Mucosa of stomach (tissue), 1 donor: ENCODE measurements at regions not wholly inside any gene's neighbourhood (a gene's known extent, or its start where the extent isn't known, plus 50 kb on each side); places are given as distances from the start of the nearest gene placed in this dataset.
"Not testable (repeated sequence)": the region's sequence is repeated elsewhere in the genome, so short reads cannot be mapped to it uniquely, and the experiment has no call there.

Source experiments
- H3K27me3 ChIP-seq: one replicate; pipeline ENCODE4 v1.7.0; 2013; ENCODE audit warnings: mild to moderate bottlenecking, low read length; ENCODE audit not compliant: control insufficient read depth, insufficient read depth
- H3K36me3 ChIP-seq: one replicate; pipeline ENCODE4 v1.7.0; 2013; ENCODE audit warnings: low read length; ENCODE audit not compliant: control insufficient read depth, insufficient read depth
- H3K4me1 ChIP-seq: one replicate; pipeline ENCODE4 v1.7.0; 2013; ENCODE audit warnings: mild to moderate bottlenecking, low read length; ENCODE audit not compliant: control insufficient read depth, insufficient read depth
- H3K4me3 ChIP-seq: one replicate; pipeline ENCODE4 v1.7.0; 2013; ENCODE audit warnings: low read length
- H3K9ac ChIP-seq: one replicate; pipeline ENCODE4 v1.7.0; 2013; ENCODE audit warnings: mild to moderate bottlenecking, low read length, moderate library complexity
- H3K9me3 ChIP-seq: one replicate; pipeline ENCODE4 v1.7.0; 2013; ENCODE audit warnings: mild to moderate bottlenecking, low read length, moderate library complexity; ENCODE audit not compliant: control insufficient read depth
- donor health status: Pancreatic carcinoma.

DNA sequence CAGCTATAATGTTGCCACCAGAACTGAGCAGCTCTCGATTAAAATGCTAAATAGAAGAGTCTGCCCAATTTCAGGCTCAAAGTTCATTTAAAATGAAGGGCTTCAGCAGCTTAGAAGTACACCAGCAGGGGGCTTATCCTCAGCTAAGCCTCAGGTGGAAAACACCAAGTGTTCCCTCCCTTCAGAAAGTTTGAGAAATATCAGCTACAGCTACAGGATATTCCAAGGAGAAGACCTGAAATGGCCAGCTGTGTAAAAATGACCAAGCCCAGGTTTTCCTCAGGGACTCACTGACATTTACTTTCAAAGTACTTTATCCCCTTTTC lies 395.4 kb downstream of the DTWD2 start:
- Histone ChIP-seq H3K27me3 (no peaks in the 10 kb centered on the region), H3K36me3 (no peaks in the 10 kb centered on the region), H3K4me1 (no peaks in the 10 kb centered on the region), H3K4me3 (no peak overlapping the region), H3K9ac (no peak overlapping the region), H3K9me3 (no peaks in the 10 kb centered on the region)

DNA sequence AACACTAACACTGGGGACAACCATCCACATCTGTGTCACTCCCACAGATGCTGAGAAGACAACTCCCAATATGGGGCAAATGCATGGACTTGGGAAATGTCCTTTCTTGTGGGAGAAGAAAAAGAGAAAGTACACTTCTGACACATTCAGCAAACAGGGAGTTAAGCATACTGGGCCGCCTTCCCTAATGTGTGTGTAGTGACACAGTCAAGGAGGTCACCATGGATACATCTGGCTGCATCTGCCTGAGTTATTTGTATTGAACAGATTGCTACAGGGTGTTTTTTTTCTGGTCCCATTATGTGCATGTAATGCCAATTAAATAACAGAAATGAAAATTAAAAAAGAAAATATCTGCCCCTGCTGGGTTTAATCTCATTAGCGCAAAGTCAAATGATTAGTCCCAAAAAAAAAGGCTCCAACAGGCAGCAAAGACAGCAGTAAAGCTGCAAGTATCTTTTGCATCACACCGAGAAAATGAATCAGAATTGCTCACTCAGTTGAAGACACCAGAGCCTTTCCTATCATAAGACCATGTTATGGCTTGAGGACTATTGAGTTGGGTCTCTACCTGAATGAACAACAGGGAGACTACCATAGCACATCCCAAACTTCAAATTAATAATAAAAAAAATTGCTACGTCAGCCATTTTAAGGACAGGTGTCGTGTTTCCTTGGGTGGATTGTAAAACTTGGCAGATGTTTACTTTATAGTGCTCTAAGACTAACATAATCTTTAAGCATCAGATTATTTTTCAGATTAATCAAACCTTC lies 395.9 kb downstream of the DTWD2 start:
- H3K4me3 ChIP-seq: no peak overlapping the region
- H3K9me3 ChIP-seq: no peaks in the 10 kb centered on the region
- H3K27me3 ChIP-seq: no peaks in the 10 kb centered on the region
- H3K9ac ChIP-seq: no peak overlapping the region
- H3K4me1 ChIP-seq: no peaks in the 10 kb centered on the region
- no peaks in the 10 kb centered on the region for H3K36me3 ChIP-seq

DNA sequence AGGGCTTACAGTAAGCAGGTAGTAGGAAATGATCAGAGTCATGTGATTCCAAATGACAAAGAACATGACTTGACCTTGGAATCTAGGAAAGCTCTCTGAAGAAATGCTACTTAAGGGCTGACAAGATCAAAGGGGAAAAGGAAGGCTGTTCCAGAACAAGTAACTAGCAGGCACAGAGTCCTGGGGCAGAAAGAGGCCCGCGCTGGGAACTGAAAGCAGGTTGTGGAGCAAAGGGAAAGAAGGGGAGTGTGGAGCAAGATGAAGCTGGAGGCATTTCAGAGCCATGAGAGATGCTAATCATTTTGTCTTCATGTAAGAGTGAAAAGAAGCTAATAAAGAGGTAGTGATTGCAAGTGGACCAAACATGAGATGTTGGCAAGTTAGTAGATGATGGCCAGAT lies 397.5 kb downstream of the DTWD2 start:
- Histone ChIP-seq H3K27me3 (no peaks in the 10 kb centered on the region), H3K9me3 (no peaks in the 10 kb centered on the region), H3K36me3 (no peaks in the 10 kb centered on the region), H3K4me3 (no peak overlapping the region), H3K4me1 (no peaks in the 10 kb centered on the region), H3K9ac (no peak overlapping the region)

DNA sequence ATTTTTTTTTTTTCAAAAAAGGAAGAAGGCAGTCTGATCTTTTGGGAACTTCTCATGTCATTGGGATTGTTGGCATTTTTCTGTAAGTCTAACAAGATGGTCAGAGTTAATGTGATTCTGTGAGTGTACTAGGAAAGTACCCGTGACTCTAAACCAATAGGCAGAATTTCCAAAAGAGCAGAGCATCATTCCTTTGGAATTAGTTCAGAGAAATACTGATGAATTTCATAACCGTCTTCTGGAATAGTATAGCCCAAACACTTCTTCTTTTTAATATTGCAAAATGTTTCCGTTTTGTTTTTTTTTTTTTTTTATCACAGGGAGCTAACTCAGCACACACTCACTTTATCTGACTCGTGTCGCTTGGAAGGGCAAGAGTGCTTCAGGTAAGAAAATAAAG lies 407.4 kb downstream of the DTWD2 start:
- no peak overlapping the region for H3K4me3 ChIP-seq
- no peaks in the 10 kb centered on the region for H3K9me3 ChIP-seq
- H3K9ac ChIP-seq: no peak overlapping the region
- no peaks in the 10 kb centered on the region for H3K36me3 ChIP-seq
- H3K4me1 ChIP-seq: no peaks in the 10 kb centered on the region
- H3K27me3 ChIP-seq: no peaks in the 10 kb centered on the region

DNA sequence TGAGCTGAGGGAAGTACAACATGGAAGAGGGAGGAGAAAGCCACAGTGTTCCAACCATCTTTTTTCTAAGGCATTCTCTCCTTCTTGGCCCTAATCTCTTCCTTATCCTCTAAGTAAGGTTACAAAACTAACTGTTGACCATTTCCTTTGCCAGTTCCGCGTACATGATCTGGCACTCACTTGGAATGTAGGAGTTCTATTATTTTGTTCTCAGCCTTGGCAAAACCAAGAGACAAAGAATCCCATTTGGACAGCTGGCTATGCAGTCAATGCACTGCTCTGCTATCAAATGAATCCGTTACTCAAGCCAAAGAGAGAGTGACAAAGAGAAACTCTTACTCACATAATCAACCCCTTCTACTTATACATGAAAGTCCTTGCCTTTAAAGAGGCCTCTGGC lies 410.3 kb downstream of the DTWD2 start:
- Histone ChIP-seq H3K9ac (no peak overlapping the region), H3K4me1 (no peaks in the 10 kb centered on the region), H3K27me3 (no peaks in the 10 kb centered on the region), H3K9me3 (no peaks in the 10 kb centered on the region), H3K4me3 (no peak overlapping the region), H3K36me3 (no peaks in the 10 kb centered on the region)

DNA sequence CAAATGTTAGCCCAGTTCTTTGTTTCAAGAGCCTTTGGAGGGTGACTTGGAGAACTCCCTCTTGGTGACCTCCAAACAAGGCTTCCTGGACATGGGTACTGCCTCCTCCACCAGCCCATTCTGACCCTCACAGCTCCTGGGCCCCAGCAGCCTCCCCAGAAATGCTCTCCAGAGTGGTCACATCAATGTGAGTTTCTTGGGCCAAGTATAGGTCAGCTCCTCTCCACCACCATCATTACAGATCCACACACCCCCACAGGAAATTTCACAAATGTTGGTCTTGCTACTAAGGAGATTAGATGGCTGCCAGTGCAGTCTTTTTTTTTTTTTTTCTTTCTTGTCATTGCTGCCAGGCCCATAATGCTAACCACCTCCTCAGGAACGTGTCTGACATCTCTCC lies 410.7 kb downstream of the DTWD2 start:
- Histone ChIP-seq H3K27me3 (no peaks in the 10 kb centered on the region), H3K9me3 (no peaks in the 10 kb centered on the region), H3K9ac (no peak overlapping the region), H3K4me1 (no peaks in the 10 kb centered on the region), H3K4me3 (no peak overlapping the region), H3K36me3 (no peaks in the 10 kb centered on the region)

DNA sequence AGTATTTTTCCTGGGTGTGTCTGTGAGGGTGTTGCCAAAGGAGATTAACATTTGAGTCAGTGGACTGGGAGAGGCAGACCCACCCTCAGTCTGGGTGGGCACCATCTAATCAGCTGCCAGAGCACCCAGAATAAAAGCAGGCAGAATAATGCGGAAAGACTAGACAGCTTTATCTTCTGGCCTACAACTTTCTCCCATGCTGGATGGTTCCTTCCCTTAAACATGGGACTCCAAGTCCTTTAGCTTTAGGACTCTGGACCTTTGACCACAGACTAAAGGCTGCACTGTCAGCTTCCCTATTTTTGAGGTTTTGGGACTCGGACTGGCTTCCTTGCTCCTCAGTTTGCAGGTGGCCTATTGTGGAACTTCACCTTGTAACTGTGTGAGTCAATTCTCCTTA lies 418.1 kb downstream of the DTWD2 start:
- not testable (repeated sequence) for H3K4me3 ChIP-seq, H3K27me3 ChIP-seq, H3K9me3 ChIP-seq, H3K36me3 ChIP-seq, H3K9ac ChIP-seq, H3K4me1 ChIP-seq

DNA sequence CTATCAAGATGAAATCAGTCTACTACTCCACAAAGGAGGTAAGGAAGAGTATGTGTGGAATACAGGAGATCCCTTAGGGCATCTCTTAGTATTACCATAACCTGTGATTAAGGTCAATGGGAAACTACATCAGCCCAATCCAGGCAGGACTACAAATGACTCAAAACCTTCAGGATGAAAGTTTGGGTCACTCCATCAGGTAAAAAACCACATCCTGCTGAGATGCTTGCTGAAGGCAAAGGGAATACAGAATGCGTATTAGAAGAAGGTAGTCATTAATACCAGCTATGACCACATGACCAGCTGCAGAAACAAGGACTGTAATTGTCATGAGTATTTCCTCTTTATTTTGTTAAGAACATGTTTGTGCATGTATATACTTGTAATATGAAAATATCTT lies 418.8 kb downstream of the DTWD2 start:
- not testable (repeated sequence) for H3K4me1 ChIP-seq, H3K9ac ChIP-seq, H3K36me3 ChIP-seq, H3K4me3 ChIP-seq, H3K27me3 ChIP-seq, H3K9me3 ChIP-seq

DNA sequence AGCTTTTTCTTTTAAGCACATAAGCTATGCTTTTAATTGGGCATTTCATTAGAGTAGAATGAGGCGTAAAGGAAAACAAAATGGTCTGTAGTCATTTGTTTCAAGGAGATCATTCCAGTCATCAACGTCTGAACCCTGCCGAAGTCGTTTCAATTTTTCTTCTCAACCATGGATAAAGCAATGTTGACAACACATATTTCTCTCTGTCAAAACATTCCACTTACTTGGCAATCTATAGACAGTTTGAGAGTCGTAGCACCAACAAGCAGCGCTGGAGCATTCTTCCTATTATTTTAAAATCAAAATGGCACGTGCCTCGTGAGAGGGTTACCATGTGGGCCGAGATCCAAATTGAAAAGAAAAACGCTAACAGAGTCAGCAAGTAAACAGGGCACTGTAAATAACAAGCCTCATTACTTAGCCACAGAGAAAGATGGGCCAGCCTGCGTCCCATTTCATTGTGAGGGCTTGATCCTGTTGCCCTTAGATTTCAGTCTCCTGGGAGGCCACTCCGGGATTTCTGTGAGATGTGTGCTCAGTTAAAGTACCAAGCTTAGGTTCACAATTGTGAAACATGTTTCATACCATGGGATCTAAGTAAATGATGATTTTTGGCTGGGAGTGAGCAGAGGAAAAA lies 422.9 kb downstream of the DTWD2 start:
- Histone ChIP-seq H3K9ac (no peak overlapping the region), H3K27me3 (no peaks in the 10 kb centered on the region), H3K9me3 (no peaks in the 10 kb centered on the region), H3K4me1 (no peaks in the 10 kb centered on the region), H3K36me3 (no peaks in the 10 kb centered on the region), H3K4me3 (no peak overlapping the region)

DNA sequence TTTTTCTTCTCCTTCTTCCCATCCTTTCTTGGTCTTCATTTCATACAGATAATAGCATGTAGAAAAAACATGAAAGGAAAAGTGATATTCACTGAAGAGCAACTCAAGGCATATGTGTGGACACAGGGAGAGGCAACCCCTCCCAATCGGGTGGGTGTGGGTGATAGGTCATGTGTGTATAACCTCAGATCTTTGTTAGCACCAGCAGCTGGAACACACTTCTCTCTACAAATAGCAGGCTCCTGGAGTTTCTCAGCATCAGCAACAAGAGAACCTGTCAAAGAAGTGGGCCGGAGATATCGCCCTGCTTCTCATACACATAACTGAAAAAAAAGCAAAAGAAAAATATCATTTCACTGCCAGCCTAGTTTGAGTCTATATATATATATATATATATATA lies 426.4 kb downstream of the DTWD2 start:
- no peak overlapping the region for H3K9ac ChIP-seq
- H3K9me3 ChIP-seq: no peaks in the 10 kb centered on the region
- no peaks in the 10 kb centered on the region for H3K4me1 ChIP-seq
- H3K27me3 ChIP-seq: no peaks in the 10 kb centered on the region
- no peaks in the 10 kb centered on the region for H3K36me3 ChIP-seq
- no peak overlapping the region for H3K4me3 ChIP-seq

DNA sequence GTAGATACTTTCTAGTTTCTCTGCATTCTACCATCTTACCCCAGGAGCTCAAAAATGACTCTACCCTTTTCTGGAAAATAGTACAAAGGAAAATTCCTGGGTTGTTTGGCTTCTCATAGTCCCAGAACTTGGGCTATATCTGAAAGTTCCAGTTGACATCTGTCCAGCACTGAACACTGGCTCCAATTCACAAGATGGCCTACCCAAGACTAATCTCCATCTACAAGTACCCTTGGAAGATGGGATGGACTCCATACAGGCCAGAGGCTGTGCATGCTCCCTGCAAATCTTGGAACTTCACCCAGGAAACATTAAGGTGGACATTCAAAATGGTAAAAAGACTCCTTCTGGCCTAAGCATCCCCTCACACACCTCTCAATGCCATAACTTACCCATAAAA lies 427.1 kb downstream of the DTWD2 start:
- Histone ChIP-seq H3K4me1 (no peaks in the 10 kb centered on the region), H3K9me3 (no peaks in the 10 kb centered on the region), H3K36me3 (no peaks in the 10 kb centered on the region), H3K9ac (no peak overlapping the region), H3K4me3 (no peak overlapping the region), H3K27me3 (no peaks in the 10 kb centered on the region)

DNA sequence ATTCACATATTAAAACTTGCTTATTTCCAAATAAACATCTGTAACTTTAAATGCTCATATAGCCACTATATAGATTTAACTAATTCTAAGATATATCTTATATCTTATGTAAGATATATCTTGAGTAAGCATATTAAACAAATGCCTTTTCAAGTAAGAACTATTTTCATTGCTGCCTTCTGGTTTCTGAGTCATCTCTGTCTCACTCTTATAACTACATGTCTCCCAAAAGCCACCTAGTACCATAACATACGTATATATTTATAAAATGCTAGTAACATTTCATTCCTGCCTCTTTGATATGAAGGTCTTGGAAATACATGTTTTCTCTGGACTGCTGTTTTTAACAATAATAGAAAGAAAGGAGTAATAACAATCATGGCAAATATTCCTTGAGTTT lies 429.5 kb downstream of the DTWD2 start:
- no peaks in the 10 kb centered on the region for H3K9me3 ChIP-seq
- H3K27me3 ChIP-seq: no peaks in the 10 kb centered on the region
- H3K4me1 ChIP-seq: no peaks in the 10 kb centered on the region
- H3K9ac ChIP-seq: no peak overlapping the region
- H3K36me3 ChIP-seq: no peaks in the 10 kb centered on the region
- H3K4me3 ChIP-seq: no peak overlapping the region

DNA sequence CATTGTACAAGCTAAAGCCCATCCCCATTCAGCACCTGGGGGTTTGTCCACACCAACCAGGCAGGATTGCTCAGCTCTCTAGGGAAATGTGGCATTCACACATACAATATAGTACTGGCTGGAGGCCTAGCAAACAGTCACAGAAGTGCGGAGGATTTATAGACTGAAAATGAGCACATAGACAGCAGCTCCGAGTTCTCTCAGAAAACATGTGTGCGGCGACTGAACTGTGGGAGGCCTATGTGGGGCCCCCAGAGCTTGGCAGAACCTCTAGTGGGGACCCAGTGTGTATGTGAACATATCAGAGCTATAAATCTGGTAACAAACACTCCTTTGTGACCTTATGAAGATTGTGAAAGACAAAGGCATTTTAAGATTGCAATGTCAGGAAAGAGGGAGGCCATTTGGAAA lies 431.1 kb downstream of the DTWD2 start:
- Histone ChIP-seq H3K9ac (no peak overlapping the region), H3K4me3 (no peak overlapping the region), H3K36me3 (no peaks in the 10 kb centered on the region), H3K9me3 (no peaks in the 10 kb centered on the region), H3K27me3 (no peaks in the 10 kb centered on the region), H3K4me1 (no peaks in the 10 kb centered on the region)
